A549 (cell line): ENCODE measurements at regions not wholly inside any gene's neighbourhood (a gene's known extent, or its start where the extent isn't known, plus 50 kb on each side); places are given as distances from the start of the nearest gene placed in this dataset.

ENCODE experiments used
- NFE2L2 ChIP-seq: fragments of 150-350 bp; conservative IDR thresholded peaks from 2 replicates; pipeline ENCODE4 v1.6.1; 2014; ENCODE audit warnings: low read length
- PHF8 ChIP-seq: fragments of 200-600 bp; sonication (generic); IDR thresholded peaks from 2 replicates; pipeline ENCODE4 v1.6.1; 2016; ENCODE audit warnings: low read depth, mild to moderate bottlenecking, antibody characterized with exemption, moderate library complexity, borderline replicate concordance
- TF ChIP-seq, protein P1 (sequence below): fragments of 200-600 bp; sonication (generic); IDR thresholded peaks from 2 replicates; pipeline ENCODE4 v1.6.1; 2016; ENCODE audit warnings: antibody characterized with exemption, mild to moderate bottlenecking, moderate library complexity

DNA sequence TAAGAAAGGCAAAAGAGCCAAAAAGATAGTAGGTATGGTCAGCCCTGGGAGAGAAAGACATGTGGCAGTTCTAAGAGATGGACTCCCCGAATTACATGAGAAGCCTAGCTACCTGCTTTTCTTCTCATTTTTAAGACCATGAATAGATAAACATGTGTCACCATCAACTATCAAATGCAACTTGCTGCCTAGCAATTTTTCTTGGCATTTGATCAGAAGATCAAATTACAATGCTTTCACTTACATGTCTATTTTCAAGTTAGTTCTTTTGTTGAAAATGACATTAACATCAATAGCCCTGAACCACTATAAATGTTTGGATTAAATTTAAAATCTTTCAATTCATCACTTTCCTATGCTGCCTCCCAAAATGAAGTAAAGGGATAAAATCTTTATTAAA lies 212.3 kb downstream of the HHIPL2 start:
- TF ChIP-seq NFE2L2, result no peak
- TF ChIP-seq, protein P1, sequence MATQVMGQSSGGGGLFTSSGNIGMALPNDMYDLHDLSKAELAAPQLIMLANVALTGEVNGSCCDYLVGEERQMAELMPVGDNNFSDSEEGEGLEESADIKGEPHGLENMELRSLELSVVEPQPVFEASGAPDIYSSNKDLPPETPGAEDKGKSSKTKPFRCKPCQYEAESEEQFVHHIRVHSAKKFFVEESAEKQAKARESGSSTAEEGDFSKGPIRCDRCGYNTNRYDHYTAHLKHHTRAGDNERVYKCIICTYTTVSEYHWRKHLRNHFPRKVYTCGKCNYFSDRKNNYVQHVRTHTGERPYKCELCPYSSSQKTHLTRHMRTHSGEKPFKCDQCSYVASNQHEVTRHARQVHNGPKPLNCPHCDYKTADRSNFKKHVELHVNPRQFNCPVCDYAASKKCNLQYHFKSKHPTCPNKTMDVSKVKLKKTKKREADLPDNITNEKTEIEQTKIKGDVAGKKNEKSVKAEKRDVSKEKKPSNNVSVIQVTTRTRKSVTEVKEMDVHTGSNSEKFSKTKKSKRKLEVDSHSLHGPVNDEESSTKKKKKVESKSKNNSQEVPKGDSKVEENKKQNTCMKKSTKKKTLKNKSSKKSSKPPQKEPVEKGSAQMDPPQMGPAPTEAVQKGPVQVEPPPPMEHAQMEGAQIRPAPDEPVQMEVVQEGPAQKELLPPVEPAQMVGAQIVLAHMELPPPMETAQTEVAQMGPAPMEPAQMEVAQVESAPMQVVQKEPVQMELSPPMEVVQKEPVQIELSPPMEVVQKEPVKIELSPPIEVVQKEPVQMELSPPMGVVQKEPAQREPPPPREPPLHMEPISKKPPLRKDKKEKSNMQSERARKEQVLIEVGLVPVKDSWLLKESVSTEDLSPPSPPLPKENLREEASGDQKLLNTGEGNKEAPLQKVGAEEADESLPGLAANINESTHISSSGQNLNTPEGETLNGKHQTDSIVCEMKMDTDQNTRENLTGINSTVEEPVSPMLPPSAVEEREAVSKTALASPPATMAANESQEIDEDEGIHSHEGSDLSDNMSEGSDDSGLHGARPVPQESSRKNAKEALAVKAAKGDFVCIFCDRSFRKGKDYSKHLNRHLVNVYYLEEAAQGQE, result no peak
- TF ChIP-seq PHF8, result no peak
